ENCODE measurements at regions not wholly inside any gene's neighbourhood (a gene's known extent, or its start where the extent isn't known, plus 50 kb on each side); places are given as distances from the start of the nearest gene placed in this dataset.

DNA sequence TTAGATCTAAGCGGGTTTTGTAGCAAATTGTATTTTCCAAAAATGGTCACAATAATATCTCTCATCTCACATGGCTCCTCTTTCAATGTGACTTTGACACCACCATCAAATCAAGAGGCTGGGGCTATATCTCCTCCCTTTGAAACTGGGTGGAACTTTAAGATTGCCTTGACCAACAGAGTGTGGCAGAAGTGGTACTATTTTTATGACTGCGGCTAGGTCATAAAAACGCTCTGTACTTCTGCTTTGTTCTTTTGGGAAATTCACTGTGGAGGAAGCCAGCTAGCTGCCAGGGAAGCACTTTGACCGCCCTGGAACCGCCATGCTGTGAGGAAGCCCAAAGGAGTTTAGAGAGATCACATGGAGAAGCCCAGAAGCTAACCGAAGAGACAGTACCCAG is 50.7 kb upstream of the ACOT11 start:
- peak; percentile 37 to 44 for DNase-seq

DNA sequence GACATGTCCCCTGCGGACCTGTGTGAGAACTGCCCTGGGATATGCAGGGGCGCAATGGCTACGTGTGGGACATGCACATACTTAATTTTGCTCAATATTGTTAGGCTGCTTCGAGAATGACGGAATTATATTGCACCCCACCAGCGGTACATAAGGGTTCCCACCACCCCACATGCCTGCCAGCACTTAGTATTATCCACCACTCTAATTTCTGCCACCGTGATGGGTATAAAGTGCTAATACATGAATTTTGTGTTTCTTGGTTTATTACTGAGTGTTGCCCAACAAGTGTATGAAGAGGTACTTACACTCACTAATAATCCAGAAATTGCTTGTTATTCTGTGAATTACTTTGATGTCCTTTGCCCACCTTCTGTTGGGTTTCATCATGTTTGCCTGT is 52.1 kb upstream of the ACOT11 start:
- DNase-seq: no peak

DNA sequence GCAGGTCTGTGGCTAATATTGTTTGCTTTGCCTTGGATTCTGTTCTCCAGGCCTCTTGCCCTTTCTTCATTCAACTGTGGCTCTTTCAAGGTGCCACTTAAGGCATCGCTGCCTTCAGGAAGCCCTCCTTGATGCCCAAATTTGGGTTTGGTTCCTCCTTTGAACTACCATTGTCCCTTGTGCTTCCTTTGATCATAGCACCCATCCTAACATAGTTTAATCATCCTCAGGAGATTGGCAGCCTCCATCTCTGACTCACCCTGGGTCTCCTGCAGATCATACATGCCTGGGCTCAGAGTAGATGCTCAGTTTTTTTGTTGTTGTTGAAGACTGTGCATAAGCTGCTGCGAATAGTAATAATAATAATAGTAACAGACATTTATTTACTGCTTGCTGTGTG is 54.4 kb upstream of the ACOT11 start:
- DNase-seq: peak in 1 of 2 experiments; percentile 43

DNA sequence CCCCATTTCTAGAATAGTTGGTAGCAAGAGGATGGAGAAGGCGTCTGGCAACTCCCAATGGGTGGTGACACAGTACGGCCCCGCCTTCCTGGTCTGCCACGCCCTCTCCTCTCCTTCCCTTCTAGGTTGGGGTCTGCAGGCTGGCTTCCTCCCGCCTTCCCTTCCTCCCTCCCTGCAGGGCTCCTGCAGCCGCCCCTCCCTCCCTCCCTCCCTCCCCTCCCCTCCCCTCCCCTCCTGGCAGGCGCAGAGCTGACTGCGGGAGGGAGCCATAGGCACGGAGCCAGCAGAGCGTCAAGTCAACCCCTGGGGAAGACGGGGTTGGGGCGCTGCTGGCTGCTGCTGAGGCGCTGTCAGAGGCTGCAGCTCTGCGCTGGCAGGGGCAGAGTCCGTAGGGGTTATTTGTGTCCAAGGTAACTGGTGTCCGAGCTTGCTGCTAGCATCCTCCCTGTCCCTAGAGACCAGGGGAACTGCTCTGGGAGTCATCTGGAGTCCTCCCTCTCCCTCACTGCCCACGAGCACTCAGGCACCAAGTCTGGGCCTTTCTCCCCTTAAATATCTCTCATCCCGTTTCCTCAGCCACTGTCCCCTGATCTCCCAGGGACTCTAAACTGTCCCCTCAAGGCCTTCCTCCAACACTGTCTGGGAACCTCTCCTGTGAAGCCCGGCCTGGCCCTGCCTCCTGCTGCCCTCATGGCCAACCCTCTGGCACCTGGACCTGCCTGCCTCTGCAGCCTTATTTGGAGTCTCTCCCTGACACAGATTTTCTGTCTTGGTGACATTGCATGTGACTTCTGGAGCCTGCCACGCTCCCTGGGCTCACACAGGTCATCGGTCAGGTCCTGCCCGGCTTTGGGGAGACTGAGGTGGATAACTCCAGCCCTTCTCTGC is 57.4 kb upstream of the ACOT11 start:
- DNase-seq: peak in 1 of 2 experiments; percentile 5

DNA sequence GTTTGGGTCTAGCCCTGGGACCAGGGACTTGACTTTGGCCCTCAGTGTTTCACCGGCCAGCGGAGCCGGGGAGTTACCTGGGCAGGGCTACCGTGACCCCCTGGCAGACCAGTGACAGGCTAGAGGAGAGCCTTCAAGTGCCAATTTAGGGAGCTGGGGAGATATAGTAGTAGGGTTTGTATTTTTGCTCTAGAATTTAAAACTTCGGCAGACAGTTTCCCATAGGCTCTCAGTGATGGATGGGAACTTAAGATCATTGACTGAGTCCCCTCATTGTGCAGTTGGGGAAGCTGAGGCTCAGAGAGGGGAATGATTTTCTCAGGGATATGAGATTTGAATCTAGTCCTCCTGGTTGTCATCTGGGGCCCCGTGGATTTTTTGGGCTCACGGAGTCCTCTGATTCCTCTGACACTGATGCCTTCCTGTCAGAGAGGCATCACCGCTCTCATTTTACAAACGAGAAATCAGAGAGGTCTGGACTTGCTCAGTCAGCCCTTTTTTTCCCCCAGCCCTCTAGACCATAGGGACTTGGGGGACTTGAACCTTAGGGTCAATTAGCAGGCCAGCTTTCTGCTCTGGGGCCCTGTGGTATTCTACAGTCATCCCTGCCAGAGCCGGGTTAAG is 58.3 kb upstream of the ACOT11 start:
- peak in 1 of 2 experiments; percentile 51 for DNase-seq

DNA sequence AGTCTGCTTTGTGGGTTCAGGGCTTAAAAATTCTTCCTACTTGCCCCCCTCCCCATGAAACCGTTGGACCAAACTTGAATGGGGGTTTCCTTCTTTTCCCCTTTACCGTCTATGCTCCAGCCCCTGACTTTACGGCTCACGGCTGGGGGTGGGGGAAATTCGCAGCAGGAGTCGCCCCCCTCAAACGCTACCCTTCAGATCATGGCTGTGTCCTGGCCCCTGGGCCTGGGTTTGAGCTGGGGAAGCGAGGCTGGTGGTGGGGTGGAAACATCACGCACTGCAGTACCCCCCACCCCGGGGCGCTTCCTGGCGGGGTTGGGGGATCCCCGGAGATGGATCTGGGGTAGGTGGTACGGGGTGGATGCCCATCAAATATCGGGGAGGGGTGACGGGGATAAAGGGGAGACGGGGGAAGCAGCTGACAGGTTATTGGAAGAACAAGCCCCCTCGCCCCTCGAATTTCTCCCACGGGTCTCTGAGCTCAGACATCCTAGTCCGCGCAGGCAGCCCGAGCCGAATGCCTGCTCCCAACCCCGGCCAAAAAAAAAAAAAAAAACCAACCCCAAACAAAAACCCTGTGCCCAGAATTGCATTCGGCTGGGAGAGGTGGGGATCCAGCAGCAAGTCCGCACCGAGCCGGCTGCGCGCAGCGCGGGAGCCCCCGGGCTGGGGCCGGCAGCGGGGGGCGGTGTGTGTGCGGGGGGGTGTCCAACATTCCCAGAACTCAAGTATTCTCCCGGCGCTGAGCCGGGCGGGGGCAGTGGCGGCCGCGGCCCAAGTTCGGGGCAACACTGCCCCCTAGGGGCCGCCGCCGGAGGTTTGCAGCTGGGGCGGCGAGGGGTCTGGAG is 59.0 kb upstream of the ACOT11 start:
- peak; percentile 62 to 72 for DNase-seq

DNA sequence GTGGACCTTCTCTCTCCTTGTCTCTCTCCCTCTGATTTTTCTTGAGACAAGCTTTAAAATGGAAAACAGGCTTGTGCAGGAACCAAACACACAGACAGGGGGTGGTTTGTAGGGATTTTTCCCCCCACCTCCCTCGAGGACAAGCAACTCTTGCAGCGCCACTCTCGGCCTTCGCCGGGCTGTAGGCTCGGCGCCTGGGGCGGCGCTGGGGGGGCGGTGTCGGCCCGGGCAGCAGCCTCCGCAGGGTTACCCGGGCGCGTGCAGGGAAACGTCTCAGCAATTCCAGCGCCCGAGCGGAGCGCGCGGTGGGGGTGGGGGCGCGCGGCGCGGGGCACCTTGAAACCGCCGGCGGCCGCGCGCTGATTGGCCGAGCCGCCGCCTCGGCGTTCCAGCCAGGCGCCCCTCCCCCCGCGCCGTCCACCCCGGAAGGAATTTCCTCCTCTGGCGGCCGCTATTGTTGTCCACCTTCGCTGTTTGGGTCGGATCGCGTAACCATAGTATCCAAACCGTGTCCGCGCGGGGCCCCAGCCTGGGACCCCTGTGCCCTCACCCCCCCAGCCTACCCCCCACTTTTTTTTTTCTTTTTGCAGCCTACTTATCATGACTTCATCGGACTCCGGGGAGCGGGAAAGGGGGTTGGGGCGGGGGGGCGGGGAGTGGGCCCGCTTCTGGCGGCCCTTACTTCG is 59.8 kb upstream of the ACOT11 start:
- DNase-seq: peak; percentile 75 to 82

DNA sequence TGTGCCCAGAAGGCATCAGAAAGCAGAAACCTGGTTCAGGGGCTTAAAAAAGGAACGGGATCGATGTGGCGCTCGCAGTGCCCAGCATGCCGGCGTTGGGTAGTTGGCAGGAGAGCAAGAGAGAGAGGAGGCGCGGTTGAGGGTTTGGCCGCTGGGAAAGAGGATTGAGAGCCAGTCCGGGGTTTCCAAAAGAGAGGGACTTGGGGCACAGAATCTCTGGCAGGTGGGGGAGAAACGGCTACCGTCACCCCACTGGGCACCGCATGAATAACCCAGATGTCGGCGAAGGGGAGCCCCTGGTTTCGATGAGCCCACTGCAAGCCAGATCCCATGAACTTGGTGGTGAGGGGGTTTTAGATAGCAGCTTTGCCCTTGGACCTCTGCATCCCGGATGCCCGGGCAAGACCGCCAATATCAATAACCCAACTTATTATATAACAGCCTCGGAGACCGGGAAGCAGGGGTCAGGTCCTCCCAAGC is 60.4 kb upstream of the ACOT11 start:
- no peak for DNase-seq

DNA sequence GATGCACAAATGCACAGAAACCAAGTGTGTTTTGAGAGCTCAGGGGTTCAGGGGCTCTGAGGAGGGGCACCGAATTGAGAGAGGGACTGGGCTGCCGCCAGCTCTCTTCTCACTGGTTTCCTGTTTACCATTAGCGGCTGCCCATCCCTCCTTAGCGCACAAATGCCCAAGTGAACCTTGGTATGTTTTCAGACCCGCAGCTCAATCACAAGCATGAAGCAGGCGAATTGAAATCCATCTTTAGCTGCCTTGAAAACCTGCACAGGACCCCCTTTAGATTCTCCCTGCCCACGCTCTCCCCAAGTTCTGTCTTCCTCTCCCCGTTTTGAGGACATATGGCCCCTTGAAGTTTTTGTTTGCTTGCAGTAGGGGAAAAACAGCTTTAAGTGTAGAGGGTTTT is 61.1 kb upstream of the ACOT11 start:
- no peak for DNase-seq

DNA sequence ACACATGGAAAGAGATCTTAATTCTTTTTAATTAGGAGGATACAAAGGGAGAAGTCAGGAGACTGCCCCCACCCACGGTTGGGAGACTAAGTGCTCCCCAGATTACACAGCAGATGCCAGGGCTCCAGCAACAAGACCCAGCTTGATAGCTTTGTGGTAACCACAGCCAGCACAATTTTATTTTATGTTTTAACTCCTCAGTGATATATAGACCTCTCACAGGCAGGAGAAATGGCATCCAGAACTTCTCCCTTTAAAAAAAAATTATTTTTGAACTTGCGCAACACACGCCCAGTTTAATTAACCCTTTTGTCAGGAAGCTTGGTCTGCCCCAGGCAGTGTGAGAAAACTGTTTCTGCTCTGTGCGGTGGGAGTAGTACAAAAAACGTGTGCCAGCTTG is 62.6 kb upstream of the ACOT11 start:
- DNase-seq: peak; percentile 37 to 41

DNA sequence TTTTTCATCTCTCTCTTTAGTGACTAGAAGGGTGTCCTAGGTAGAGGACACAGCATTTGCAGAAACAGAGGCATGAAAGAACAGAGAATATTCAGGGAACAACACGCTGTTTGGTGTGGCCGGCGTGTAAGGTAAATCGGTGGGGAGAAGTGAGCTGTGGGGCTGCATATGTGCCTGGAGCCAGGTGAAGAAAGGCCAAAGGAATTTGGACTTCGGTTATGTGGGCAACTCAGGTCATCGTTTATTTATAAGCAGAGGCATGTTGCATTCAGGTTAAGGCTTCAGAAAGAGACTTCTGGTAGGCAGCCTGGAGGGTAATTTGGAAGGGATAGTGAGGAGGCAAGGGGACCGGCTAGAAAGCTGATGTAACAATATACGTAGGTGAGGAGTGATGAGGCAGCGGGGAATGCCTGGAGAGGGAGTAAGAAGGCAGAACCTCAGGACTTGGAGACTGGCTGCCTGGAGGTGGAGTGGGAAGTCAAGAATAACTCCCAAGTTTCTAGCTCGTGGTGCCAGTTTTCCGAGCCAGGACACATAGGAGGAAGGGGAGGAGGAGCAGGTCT is 64.1 kb upstream of the ACOT11 start:
- no peak for DNase-seq

DNA sequence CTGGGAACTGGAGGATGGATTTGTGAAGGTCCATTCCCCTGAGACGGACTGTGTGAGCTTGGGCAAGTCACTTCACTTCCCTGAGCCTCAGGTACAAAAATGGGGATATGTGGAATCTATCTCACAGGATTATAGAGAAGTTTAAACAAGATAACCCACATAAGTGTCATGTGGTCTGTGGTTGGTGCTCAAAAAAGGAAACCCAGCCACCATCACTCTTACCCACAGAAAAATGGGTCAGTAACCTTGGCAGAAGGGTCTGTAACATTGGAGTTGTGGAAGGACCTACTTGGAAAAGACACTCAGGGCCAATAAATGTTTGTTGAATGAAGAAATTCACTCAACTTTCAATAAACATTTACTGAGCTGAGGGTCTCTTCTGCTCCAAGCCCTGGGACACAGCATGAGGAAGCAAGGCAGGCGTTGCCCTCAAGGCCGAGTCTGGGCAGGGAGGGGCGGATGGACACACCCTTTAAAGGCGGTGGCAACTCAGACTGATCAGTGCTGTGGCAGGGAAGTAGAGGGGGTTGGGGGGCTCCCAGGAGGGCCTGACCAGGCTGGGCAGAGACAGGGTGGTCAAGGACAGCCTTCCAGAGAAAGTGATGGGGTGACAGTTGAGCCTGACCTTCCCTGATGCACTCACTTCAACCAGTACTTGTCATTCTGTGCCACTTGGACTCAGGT is 66.7 kb upstream of the ACOT11 start:
- DNase-seq: no peak

DNA sequence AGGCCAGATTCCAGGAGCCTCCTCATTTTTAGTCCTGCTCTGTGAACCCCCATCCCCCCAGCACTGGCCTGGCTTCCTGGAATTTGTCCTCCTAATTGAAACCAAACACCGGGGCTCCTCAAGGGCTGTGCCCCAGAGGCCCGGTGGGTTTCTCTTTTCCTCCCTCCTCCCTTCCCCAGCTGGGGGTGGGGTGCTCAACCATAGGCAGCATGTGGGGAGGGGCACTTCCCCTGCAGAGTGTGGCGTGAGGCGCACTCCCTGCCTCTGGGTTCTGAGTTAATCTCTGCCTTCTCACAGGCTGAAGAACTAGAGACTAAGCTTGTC is 67.5 kb upstream of the ACOT11 start:
- peak; percentile 30 to 36 for DNase-seq

DNA sequence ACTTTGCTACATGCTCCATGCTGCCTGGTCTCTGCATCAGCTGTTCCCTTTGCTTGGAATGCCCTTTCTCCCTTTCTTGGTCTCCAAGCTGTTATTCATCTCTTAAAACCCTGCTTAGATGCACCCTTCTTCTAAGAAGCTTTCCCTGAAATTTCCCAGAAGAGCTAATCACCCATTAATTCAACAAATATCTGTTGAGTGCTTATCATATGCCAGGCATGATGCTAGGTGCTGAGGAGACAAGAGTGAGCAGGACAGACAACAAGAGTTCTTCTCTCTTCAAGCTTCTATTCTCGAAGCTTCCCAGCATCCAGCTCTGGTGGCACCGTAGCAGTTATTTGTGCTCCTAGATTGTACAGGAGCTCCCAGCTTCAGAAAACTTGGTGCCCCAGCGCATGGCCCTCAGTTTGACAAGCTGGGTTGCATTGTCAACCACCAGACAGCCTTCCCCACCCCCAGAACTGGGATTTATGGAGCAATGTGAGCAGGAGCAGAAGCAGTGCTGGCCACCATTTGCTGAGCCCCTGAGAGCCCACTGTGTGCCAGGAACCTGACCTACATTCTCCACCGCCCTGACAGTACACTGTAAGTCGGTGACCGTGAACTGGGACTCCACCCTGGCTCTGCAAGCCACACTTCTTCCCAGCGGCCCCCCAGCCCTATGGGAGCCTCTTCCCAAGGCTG is 68.0 kb upstream of the ACOT11 start:
- DNase-seq: no peak

DNA sequence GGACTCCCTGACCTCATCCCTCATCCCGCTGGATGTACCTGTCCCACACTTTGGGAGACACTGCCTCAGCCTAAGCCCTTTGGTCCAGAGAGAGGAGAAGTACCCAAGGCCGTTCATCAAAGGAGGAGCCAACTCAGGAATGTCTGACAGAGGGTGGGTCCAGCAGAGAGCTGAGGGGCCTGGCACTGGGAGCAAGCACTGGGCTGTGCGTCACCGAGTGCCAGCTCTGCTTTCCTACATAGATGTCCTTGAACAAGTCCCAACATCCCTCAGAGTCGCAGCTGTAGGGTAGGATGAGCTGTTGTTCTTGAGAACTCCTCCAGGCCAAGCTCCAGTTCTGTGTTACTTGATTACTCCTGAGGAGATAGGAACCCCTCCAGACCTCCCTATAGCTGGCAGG is 68.8 kb upstream of the ACOT11 start:
- DNase-seq: no peak

DNA sequence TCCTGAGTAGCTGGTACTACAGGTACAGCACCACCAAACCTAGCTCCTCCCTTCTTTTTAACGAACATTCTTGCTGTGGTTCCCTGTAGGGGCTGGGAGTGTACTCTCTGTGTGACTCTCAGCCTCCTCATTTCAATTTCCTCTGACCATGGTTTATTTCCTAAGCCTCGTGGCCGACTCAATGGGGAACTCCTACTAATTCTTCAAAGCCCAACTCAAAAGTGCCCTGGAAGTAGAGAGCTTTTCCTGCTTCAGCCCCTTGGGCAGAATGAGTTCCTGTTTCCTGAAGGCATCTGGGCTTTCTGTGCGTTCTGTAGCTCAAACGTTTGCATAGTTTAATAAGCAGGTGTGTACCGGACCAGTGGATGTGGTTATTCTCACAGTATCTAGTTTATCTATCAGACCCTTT is 70.9 kb upstream of the ACOT11 start:
- peak; percentile 57 to 68 for DNase-seq

DNA sequence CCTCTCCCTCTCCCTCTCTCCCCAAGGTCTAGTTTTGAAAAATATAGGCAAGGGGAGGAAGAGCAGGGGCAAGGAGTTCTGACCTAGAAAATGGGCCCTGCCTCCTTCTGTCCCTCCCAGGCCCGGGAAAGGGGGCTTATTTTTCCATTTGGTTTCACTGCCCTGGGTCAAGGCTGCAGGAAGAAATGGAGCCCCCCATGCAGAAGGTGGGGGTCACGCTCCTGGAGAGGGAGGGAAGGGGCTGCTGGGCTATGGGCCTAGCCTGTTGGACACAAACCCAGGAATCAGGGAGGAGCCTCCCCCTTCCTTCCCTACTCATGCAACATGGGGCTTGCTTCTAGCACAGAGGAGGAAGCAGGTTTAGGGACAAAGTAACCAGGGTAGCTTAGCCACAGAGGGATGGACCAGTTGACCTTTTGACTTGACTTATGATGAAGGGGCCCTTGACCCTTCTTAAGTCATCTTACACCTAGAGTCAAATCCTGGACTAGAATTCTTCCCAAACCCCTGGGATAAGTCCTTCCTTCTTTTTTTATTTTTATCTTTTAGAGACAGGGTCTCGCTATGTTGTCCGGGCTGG is 70.4 kb upstream of the SSBP3 start:
- DNase-seq: peak in 1 of 2 experiments; percentile 15

DNA sequence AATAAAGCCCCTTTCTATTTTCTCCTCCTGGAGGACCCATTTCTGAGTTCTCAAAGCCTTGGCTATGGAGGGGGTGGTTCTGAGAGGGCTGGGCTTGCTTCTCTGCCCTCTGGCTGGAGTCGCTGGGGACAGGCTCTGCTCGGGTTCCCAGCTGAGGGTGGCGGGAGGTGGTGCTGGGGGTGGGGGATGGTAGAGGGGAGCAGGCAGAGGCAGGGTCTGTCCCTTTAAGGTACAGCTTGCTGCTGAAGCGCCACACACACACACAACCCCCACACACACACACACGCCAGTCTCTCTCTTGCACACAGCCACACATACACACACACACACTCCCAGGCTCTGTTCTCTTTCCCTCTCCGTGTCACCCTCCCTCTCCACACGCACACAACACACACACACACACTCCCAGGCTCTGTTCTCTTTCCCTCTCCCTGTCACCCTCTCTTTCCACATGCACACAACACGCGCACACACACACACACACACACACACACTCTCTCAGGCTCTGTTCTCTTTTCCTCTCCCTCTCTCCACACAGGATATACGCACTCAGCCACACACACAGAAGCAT is 69.8 kb upstream of the SSBP3 start:
- peak; percentile 64 to 73 for DNase-seq

DNA sequence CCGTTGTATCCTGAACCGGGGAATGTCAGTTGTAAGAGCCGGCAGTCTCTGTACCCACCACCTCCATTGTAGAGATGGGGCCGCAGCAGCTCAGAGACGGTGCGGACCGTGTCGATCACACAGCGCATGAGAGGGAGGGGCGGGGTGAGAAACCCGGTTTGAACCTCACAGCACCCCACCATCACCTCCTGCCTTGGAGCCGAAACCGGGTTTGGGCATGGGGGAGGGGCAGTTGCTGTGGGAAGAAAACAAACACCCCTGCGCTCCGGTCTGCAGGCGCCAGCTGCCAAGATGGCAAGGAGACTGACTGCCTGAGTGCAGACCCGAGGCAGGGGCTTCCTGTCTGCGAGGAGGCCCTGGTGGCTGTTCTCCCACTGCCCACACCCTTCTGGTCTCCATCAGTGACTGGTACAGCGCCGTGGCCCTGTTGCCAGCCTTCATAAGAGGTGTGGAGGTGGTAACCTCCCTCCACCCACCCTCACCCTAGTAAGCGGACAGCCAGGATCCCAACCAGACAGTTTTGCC is 69.2 kb upstream of the SSBP3 start:
- DNase-seq: no peak

Measured in Kasumi-1 (cell line).